ENCODE measurements at regions not wholly inside any gene's neighbourhood (a gene's known extent, or its start where the extent isn't known, plus 50 kb on each side); places are given as distances from the start of the nearest gene placed in this dataset.

DNA sequence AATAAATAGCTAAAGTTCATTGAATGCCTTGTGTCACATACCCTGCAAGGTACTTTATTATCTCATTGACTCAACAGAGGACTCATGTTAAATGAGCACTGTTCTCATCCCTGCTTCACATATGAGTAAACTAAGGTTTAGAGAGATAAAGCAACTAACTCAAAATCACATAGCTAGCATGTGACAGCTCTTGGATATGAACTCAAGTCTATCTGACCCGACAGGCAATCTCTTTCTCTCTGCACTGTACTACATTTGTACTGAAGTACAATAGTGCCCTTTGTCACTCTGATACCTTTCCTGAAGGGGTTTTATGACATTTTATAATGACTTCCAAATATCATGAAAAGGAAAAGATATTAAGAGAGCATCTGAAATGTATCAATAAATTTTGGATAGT lies 297.5 kb upstream of the UBE2E3 start:
- TF ChIP-seq, protein P1, sequence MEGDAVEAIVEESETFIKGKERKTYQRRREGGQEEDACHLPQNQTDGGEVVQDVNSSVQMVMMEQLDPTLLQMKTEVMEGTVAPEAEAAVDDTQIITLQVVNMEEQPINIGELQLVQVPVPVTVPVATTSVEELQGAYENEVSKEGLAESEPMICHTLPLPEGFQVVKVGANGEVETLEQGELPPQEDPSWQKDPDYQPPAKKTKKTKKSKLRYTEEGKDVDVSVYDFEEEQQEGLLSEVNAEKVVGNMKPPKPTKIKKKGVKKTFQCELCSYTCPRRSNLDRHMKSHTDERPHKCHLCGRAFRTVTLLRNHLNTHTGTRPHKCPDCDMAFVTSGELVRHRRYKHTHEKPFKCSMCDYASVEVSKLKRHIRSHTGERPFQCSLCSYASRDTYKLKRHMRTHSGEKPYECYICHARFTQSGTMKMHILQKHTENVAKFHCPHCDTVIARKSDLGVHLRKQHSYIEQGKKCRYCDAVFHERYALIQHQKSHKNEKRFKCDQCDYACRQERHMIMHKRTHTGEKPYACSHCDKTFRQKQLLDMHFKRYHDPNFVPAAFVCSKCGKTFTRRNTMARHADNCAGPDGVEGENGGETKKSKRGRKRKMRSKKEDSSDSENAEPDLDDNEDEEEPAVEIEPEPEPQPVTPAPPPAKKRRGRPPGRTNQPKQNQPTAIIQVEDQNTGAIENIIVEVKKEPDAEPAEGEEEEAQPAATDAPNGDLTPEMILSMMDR (IDR thresholded peaks at IDR 0.05; ENCODE audit: insufficient read depth, low read length): no peak
- TF ChIP-seq, protein P2, sequence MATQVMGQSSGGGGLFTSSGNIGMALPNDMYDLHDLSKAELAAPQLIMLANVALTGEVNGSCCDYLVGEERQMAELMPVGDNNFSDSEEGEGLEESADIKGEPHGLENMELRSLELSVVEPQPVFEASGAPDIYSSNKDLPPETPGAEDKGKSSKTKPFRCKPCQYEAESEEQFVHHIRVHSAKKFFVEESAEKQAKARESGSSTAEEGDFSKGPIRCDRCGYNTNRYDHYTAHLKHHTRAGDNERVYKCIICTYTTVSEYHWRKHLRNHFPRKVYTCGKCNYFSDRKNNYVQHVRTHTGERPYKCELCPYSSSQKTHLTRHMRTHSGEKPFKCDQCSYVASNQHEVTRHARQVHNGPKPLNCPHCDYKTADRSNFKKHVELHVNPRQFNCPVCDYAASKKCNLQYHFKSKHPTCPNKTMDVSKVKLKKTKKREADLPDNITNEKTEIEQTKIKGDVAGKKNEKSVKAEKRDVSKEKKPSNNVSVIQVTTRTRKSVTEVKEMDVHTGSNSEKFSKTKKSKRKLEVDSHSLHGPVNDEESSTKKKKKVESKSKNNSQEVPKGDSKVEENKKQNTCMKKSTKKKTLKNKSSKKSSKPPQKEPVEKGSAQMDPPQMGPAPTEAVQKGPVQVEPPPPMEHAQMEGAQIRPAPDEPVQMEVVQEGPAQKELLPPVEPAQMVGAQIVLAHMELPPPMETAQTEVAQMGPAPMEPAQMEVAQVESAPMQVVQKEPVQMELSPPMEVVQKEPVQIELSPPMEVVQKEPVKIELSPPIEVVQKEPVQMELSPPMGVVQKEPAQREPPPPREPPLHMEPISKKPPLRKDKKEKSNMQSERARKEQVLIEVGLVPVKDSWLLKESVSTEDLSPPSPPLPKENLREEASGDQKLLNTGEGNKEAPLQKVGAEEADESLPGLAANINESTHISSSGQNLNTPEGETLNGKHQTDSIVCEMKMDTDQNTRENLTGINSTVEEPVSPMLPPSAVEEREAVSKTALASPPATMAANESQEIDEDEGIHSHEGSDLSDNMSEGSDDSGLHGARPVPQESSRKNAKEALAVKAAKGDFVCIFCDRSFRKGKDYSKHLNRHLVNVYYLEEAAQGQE (IDR thresholded peaks at IDR 0.05; ENCODE audit: insufficient replicate concordance, low read depth): no peak
- no peak for TF ChIP-seq POLR2AphosphoS5 (IDR thresholded peaks at IDR 0.05; ENCODE audit: low read depth)
